VCaP (cell line): ENCODE measurements at regions not wholly inside any gene's neighbourhood (a gene's known extent, or its start where the extent isn't known, plus 50 kb on each side); places are given as distances from the start of the nearest gene placed in this dataset.

ENCODE experiments used
- H3K27ac ChIP-seq: fragments of 450-650 bp; 2 replicates; pipeline ENCODE4 v1.5.1; 2017
- CTCF ChIP-seq: fragments of 450-650 bp; conservative IDR thresholded peaks from 2 replicates; pipeline ENCODE4 v1.5.1; 2017; ENCODE audit warnings: mild to moderate bottlenecking, moderate library complexity

GRCh38 chr11:15711311-15711710 is 596.6 kb downstream of the INSC start:
- no peak for TF ChIP-seq CTCF
- H3K27ac ChIP-seq: no peak overlapping the region

- no peak overlapping the region for H3K27ac ChIP-seq
- TF ChIP-seq CTCF: no peak
Observed at GRCh38 chr11:15714641-15715399, 600.1 kb downstream of the INSC start.

- no peak for TF ChIP-seq CTCF
- no peak overlapping the region for H3K27ac ChIP-seq
Observed at GRCh38 chr11:15716550-15716949, 601.8 kb downstream of the INSC start.

- TF ChIP-seq CTCF: no peak
- no peak overlapping the region for H3K27ac ChIP-seq
Observed at GRCh38 chr11:15720460-15720859, 605.7 kb downstream of the INSC start.

GRCh38 chr11:15723966-15724365 is 609.2 kb downstream of the INSC start:
- no peak for TF ChIP-seq CTCF
- H3K27ac ChIP-seq: no peak overlapping the region

- no peak overlapping the region for H3K27ac ChIP-seq
- no peak for TF ChIP-seq CTCF
Observed at GRCh38 chr11:15724601-15725000, 609.9 kb downstream of the INSC start.

GRCh38 chr11:15725246-15725645 is 610.5 kb downstream of the INSC start:
- no peak overlapping the region for H3K27ac ChIP-seq
- no peak for TF ChIP-seq CTCF
